LHCN-M2 (cell line): ENCODE measurements at regions not wholly inside any gene's neighbourhood (a gene's known extent, or its start where the extent isn't known, plus 50 kb on each side); places are given as distances from the start of the nearest gene placed in this dataset.

Experiments used
- DNase-seq: peaks from one replicate; pipeline ENCODE4 v3.0.0-alpha.2; 2012; ENCODE audit warnings: low read depth

DNA sequence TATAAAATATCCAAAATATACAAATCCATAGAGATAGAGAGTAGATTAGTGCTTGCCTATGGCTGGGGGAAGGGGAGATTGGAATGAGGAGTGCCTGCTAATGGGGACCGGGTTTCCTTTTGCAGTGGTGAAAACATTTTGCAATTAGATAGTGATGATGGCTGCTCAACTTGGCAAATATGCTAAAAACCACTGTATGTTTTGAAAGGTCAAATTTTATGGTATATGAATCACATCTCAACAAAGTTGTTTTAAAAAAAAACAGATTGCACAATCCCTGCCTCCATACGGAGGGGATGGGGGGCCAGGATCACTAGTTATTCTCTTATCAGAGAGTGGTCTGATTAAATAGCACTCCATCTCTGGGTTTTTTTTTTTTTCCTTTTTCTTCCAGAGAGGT lies 76.9 kb upstream of the RIPOR2 start:
- DNase-seq, result peak; percentile 67

DNA sequence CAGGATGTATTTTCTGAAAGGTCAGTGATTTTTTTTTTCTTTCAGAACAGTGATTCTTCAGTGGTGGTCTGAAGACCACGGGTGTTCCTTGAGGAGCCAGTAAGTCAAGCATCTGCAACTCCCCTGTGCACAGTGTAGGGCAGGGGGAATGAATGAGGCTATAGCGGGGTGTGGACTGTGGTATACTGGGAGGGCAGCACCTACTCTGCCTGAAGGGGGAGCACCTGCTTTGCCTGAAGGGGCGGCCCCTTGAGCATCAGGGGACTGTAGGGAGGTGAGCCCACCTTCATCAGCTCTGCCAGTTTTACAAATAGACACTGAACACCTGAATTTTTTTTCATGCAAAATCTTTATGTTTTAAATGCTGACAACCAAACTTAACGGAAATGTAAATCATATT lies 77.5 kb upstream of the RIPOR2 start:
- DNase-seq, result no peak

DNA sequence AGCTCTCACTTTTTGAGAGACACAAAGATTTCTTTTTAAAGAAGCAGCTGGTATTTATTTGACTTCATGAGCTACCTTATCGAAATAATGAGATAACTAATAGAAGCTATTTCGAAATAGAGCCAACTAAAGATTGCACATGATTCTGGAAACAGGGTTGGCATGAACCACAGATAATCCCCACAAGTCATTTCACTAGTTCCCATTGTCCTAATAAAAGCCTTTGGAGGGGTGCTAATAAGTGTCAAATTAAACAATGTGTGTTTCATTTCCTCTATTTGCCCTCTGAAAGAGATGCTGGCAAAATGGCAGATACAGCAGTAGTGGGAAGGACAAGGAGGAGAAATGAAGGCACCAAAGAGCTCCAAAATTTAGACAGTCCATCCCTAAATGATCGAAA lies 78.6 kb upstream of the RIPOR2 start:
- no peak for DNase-seq

DNA sequence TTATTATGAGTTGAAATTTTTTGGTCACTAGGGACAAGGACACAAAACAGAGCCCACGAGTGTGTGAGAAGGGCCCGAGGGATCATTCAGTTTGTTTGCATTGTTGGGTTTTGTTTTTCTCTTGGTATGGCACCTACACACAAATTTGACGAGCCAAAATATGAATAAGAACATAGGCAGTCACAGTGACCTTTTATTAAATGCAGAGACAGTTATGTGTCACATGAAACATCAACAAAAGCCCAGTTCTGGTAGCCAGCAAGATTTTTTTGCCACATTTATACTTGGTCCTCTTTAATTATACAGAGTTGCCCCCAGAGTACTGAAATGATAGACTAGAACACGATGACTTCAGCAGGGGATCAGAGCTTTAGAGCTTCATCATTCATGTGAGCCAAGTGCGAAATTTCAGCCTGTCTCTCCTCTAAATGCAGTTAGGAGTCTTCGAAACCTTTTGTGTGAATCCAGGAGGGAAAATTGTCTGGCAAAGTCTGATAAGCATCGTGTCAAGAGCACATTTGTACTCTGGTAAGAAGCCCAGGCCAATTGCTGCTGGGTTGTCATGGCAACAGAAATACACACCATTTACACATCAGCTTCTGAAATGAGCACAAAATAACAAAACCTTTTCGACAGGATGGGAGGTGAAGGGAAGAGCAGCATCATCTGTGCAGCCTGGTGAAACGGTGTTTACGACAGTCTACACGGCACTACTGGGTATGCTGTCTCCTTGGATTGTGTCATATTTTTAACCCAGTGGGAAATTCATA lies 79.2 kb upstream of the RIPOR2 start:
- peak; percentile 81 for DNase-seq

DNA sequence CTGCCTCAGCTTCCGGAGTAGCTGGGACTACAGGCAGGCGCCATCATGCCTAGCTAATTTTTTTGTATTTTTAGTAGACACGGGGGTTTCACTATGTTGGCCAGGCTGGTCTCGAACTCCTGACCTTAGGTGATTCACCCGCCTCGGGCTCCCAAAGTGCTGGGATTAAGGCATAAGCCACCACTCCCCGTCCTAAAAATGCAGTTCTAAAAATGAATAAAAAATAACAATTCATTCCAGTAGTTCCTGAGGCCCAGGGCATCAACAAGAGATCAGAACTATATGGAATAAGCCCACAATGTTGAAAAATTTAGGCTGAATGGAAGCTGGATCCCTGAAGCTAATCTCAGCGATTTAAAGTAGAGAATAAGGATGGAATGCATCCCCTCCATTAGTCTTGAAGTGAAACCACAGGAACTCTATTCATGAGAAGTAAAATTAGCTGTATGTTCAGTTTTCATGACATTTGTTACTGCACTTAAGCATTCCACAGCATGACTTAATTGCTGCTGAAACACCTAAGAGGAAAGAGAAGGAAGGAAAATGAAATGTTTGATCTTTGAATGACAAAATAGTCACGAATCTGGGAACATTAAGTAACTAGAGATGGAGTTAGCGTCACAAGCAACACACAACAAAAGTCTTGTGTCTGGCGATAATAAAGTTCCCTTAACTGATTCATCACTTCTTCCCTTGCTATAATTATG lies 80.4 kb upstream of the RIPOR2 start:
- DNase-seq, result peak; percentile 24

DNA sequence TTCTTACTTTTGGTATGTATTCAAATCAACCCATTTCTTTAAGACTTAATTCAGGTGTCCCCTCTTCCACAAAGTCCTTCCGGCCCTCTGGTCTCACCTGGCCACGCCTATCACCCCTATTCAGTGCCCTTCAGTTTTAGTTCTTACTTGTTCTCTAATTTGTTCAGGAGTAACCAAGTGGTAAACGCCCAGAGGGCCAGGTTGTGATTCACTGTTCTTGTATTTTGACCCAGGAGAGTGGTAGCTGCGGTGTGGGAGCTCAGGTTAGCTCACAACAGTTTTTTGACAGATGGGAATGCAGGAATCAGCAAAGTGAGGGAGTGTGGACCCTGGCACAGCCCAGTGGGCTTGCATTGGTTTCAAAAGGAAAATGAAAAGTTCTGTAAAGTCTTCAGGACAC lies 81.7 kb upstream of the RIPOR2 start:
- DNase-seq, result no peak

DNA sequence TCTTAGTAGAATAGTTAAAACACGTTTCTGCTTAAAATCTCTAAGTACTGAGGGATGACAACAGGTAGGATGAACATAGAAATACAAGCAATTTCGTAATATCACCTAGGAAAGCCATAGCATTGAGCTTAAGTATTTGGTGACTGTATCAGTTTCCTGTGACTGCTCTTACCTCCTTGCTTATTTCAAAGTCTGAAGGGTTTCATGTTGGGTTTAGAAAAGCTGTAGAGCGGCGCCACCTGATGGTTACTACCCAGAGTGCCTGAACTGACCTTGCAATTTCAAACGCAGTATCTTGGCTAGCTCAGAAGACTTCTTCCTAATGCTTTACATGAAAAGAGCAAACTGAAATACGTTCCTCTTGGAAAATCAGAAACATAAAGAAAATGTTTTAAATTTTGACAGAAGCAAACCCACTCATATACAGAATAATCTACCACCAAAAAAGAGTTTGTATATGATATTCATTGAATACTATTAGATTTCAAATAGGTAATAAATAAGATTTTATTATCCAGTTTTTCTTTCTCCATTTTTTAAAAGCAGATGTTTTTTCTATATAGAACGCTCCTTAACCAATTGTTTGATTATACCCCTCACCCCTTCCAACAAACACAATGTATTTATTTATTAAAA lies 82.3 kb upstream of the RIPOR2 start:
- DNase-seq, result peak; percentile 45

DNA sequence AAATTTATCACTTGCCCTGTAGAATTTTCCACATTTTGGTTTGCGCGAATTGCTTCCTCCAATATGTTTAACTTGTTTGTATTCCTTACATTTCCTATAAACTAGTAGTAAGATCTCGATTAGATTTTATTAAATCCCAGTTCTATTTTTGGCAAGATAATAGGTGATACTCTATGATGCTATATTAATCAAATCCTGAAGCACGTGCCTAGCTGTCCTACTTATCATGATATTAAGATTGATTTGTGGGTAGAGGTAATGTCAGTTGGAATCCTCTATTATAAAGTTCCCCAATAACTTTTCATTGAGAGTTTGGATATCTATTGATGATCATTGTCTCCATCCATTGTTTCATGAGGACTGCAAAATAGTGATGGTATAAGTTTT lies 82.8 kb upstream of the RIPOR2 start:
- DNase-seq, result no peak

DNA sequence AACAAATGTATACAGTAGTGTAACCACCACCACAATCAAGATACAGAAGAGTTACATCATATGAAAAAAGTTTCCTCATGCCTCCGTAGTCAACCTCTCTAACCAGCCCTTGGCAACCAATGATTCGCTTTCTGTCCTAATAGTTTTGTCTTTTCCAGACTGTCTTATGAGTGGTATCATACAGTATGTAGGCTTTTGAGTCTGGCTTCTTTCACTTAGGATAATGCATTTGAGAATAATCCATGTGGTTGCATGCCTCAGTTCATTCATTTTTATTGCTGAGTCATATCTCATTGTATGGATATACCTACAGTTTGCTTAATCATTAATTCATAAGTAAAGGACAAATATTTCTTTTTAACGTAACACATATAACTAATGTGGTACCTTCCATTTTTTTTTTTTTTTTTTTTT lies 86.4 kb upstream of the RIPOR2 start:
- DNase-seq, result no peak

DNA sequence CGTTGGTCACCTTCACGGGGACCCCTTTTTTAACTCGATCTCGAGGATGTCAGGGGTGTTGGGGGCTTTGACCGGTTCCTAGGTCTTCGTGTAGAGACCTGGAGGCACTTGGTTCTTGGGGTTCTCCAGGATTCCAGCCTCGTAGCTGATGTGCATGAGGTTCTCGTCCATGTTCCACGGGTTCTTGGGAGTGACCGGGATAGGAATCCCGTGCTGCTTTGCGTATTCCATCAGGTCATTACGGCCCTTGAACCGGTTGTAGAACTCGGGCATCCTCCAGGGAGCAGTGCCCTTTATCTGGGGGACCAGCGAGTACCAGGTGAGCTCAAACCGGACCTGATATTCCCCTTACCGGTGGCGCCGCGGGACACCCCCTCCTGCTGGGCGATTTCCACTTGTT lies 88.0 kb upstream of the RIPOR2 start:
- no peak for DNase-seq

DNA sequence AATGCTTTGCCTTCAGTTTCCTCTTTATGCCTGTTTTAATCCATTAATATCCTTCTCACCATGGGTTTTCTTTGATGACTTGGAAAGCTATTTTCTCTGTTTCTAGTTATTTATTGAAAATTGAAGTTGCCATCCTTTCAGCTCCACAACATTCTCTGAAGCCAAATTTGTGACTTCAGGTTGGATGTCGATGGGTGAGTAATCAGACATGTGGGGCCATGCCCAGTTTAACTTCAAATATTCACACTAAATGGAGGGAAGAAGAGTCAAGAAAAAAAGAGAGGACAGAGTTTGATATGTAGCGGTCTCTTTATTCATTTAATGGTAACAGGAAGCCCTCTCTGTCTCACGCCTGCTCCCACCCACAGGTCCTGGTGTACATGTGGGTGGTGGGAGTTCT lies 89.1 kb upstream of the RIPOR2 start:
- DNase-seq, result no peak

DNA sequence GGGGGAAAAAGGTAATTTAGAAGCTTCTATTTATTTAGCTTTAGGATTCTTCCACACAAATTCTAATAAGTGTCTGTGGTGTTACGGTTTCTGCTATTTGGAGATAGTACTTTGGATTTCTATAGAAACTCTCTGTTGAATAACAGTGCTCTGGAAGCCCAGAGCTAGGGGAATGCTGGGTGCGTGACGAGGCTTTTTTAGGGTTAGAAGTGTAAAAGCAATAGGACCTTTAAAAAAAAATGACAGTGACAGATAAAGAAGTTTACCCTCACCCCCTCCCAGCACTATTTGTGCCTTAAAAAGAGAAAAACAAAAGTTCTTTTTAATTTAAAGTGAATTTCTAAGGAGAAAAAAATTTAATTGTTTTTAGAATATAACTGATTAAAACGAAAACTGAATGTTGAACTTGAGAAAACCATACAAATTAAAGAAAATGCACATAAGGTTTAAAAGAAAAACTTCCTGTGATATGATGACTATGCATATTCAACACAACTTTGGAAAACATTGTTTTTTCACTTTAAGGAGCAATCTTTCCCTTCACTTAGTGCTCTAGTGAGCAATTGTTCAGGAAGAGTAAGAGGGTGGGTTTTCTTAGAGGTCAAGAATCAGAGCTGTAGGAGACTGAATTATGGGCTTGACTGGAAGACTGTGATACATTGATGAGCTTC lies 89.6 kb upstream of the RIPOR2 start:
- no peak for DNase-seq

DNA sequence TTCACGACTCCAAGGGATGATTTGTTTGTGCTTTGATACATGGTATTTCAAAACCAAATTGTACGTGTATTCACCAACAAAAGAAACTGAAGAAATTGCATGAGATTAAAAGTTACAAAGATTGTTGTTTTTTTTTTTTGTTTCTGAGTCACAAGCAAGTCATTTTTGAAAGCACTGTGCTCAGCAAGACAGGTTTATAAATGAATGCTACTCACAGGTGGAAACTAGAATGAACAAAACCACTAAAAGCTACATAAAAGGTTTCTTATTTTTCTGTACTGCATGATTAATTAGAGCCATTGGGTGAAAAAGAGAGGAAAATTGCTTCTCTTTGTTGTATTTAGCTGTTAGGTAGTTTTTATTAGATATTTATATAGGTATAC lies 90.2 kb upstream of the RIPOR2 start:
- no peak for DNase-seq

DNA sequence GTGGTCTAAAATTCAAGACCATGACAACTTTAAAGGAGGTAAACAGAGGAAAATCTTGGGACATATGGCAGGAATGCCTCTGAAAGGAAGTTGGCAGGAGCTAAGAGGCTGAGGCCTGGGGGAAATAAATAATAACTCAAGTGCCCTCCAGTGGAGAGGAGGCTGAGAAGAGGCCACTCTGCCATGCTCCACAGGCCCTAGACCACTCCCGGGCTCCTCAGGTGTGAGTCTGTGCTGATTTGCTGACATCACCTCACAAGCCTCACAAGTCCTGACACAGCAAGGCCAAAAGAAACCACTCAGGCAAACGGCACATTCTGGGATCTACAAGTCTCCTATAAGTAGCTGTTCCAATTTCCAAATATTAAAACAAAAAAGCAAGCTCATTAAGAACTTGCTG lies 91.0 kb upstream of the RIPOR2 start:
- DNase-seq, result no peak

DNA sequence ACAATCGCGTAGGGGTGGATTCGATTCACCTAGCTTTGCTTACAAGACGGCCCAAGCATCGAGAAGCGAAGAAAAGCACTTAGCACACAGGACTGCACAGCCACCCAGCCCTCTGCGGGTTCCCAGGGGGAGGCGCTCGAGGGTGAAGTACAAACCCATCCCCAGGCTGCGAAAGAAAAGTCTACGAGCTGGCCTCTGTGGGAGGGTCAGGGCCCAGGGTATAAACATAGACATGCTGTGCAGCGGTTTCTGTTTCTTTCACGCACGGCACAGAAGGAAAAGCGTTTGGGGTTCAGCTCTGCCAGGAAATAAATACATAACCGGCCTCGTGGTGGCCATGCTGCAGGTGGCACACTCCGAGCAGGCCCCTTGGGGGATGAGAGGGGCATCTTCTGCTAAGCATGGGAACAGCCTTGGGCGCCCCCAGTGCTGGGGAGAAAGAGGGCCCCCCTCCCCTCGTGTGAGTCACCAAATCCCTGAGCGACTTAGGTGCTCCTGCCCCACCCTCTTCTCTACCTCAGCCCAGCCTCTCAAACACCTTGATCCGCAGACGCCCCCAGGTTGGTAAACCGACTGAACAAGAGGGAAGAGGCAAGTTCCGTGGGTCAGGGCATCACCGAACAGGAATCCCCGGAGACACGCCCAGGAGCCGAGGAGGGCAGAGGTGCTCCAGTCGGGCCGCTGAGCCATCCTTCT lies 91.6 kb upstream of the RIPOR2 start:
- DNase-seq, result no peak

DNA sequence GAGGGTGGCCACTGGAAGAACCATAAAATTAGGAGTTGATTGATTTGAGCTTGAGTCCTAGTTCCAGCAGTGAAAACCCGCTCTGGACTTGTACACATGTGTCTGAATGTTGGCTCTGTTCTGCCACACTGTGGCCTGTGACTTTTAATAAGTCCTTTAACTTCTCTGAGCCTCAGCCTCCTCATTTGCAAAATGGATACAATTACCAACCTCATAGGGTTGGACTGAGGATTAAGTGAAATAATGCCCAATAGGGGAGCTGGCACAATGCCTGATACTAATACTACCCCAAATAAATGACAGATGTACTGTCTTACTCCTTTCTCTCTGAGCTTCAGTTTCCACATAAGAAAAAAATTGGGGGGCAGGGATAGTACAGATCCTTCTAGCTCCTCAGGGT lies 92.6 kb upstream of the RIPOR2 start:
- no peak for DNase-seq

DNA sequence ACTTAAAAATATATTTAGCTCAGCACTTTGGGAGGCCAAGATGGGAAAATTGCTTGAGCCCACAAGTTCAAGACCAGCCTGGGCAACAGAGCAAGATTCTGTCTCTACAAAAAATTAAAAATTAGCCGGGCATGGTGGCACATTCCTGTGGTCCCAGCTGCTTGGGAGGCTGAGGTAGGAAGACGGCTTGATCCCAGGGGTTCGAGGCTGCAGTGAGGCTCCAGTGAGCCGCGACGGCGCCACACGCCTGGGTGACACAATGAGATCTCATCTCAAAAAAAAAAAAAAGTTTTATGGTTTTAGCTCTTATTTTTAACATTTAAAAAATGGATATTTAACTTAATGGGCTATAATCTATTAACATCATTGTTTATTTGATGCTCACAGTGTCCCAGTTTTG lies 97.2 kb upstream of the RIPOR2 start:
- DNase-seq, result no peak

DNA sequence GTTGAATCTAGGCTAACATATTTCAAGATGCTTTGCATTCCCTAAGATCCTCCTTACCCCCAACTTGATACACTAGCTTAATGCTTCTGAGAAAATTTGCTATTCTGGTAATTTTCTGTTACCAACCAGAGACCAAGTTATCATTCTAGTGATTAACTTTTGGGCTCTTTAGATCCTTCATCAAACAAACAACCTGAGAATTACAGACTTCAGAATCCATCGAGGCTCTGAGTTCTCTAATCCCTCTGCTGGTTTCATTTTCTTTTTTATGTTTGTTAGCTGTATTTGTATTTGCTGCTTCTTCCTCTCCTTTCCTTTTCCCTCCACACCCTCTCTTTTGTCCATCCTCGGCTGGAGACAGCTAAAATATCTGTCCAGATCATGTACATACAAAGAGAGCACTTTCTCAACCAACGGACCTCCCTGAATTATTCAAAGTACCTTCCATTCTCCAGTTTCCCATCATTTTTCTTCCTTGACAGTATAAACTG lies 98.7 kb upstream of the RIPOR2 start:
- no peak for DNase-seq

DNA sequence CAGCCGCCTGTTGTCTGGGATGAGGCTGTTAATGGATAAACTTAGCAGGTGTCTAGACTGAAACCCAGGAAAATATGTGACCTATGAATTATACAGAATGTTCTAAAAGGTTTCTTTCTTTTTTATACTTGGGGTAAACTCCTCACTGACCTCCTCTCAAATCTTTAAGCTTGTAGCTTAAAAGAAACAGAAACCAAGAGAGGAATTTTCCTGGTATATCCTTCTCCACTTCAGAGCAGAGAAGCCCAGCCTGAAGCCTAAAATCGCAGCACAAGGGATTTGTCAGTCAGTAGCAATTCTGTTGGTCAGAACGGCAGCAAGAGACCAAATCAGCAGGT lies 99.4 kb upstream of the RIPOR2 start:
- no peak for DNase-seq

DNA sequence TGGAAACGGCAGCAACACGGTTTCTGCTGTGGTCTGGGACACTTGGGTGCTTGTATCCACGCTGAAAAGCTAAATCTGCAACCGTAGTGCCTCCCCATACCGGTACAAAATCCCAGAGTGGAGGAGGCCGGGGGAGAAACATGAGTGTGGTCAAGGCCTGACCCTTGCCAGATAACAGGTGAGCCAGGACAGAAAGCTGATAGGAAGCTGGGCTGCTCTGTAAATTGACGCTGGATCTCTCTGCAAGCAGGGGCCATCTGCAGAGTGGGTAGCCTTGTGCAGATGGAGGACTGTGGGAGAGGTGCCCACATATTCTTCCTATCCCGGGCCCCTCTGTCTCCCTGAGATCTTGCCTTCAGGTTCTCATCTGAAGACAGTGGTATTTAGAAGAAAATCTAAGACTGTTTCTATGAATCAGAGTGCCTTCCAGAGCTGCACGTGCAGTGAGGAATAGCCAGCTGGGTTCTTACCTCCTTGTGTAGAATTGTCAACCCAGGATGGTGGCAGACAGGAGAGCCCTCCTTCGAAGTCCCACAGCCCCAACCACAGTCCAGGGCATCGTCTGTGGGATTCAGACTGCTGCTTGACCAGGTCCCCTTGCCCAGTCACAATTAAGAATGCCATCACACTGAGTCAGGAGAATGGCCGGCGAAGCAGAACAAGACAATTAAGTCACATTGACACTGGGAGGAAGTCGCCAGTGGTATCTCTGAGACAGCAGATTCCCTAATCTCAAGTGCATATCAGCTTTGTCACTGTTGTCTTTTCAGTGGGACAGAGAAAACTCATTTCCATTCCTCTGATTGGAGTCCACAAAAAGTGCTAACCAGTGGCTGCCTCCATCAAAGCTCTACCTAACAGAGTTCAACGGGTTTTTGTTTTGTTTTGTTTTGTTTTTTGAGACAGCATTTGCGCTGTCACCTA lies 100.0 kb upstream of the RIPOR2 start:
- no peak for DNase-seq

DNA sequence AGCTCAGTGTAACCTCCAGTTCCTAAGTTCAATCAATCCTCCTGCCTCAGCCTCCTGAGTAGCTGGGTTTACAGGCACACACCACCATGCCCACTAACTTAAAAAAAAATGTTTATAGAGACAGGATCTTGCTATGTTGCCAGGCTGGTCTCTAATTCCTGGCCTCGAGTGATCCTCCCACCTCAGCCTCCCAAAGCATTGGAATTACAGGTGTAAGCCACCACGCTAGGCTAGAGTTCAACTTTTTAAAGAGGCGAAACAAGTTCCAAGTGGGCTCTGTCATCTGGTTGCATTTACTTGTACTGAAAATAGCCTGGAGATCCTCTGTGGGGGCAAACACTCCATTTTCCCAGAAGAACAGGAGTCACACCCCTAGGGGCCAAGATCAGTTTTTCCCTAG lies 100.7 kb upstream of the RIPOR2 start:
- DNase-seq, result no peak
